ENCODE measurements at regions not wholly inside any gene's neighbourhood (a gene's known extent, or its start where the extent isn't known, plus 50 kb on each side); places are given as distances from the start of the nearest gene placed in this dataset.

GRCh38 chr18:27711382-27711781 is 465.5 kb downstream of the CDH2 start:
- TF ChIP-seq, protein P1, sequence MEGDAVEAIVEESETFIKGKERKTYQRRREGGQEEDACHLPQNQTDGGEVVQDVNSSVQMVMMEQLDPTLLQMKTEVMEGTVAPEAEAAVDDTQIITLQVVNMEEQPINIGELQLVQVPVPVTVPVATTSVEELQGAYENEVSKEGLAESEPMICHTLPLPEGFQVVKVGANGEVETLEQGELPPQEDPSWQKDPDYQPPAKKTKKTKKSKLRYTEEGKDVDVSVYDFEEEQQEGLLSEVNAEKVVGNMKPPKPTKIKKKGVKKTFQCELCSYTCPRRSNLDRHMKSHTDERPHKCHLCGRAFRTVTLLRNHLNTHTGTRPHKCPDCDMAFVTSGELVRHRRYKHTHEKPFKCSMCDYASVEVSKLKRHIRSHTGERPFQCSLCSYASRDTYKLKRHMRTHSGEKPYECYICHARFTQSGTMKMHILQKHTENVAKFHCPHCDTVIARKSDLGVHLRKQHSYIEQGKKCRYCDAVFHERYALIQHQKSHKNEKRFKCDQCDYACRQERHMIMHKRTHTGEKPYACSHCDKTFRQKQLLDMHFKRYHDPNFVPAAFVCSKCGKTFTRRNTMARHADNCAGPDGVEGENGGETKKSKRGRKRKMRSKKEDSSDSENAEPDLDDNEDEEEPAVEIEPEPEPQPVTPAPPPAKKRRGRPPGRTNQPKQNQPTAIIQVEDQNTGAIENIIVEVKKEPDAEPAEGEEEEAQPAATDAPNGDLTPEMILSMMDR (IDR thresholded peaks at IDR 0.05), result no peak
- TF ChIP-seq POLR2A (IDR thresholded peaks at IDR 0.05), result no peak
